ENCODE measurements at regions not wholly inside any gene's neighbourhood (a gene's known extent, or its start where the extent isn't known, plus 50 kb on each side); places are given as distances from the start of the nearest gene placed in this dataset.

- Histone ChIP-seq H3K27ac (no peak overlapping the region), H3K9me3 (peaks cover 0 to 7% (median 0%) of the 10 kb centered on the region in 8 donors), H3K4me1 (peaks cover 0 to 13% (median 3%) of the 10 kb centered on the region in 6 donors), H3K4me3 (no peak overlapping the region), H3K36me3 (no peaks in the 10 kb centered on the region), H3K27me3 (replicated peaks in 1 of 7) (peaks cover 0 to 49% (median 25%) of the 10 kb centered on the region in 7 donors)
- intact Hi-C loops (cut with DNase I; ENCODE audit: low total_unique reads), result no loop called here
- no peak for DNase-seq
- 74 to 86% (median 77%) methylated on average over 1 of the region's 1 CpG for whole genome bisulfite sequencing, 5 donors
- no peak for TF ChIP-seq CTCF (IDR thresholded peaks at IDR 0.05 in 8 of 11, conservative IDR thresholded peaks at IDR 0.05 in 3 of 11)
Observed at GRCh38 chr11:43545610-43546009, 134.9 kb upstream of the HSD17B12 start.

GRCh38 chr11:43546561-43547429, 133.7 kb upstream of the HSD17B12 start:
- intact Hi-C loops (cut with DNase I; ENCODE audit: low total_unique reads), result no loop called here
- H3K4me1 ChIP-seq, result peaks cover 0 to 13% (median 3%) of the 10 kb centered on the region in 6 donors
- DNase-seq, result no peak
- H3K27me3 ChIP-seq (replicated peaks in 1 of 7), result peaks cover 0 to 55% (median 25%) of the 10 kb centered on the region in 7 donors
- no peaks in the 10 kb centered on the region for H3K36me3 ChIP-seq
- H3K27ac ChIP-seq, result no peak overlapping the region
- 46 to 64% (median 53%) methylated on average over 14 to 27 of the region's 27 CpGs for WGBS, 5 donors
- H3K9me3 ChIP-seq, result peaks cover 0 to 7% (median 0%) of the 10 kb centered on the region in 8 donors
- peak overlapping the region in 1 of 8 donors; percentile 47 for H3K4me3 ChIP-seq
- no peak for TF ChIP-seq POLR2AphosphoS5 (IDR thresholded peaks at IDR 0.05)
- TF ChIP-seq CTCF (IDR thresholded peaks at IDR 0.05 in 8 of 11, conservative IDR thresholded peaks at IDR 0.05 in 3 of 11), result no peak
- TF ChIP-seq POLR2A (IDR thresholded peaks at IDR 0.05), result no peak

GRCh38 chr11:43547430-43547831, 133.1 kb upstream of the HSD17B12 start:
- DNase-seq, result no peak
- Histone ChIP-seq H3K9me3 (peaks cover 0 to 7% (median 0%) of the 10 kb centered on the region in 8 donors), H3K4me3 (peak overlapping the region in 2 of 8 donors; percentile 9 to 47), H3K36me3 (no peaks in the 10 kb centered on the region), H3K4me1 (peaks cover 0 to 13% (median 3%) of the 10 kb centered on the region in 6 donors), H3K27me3 (replicated peaks in 1 of 7) (peaks cover 0 to 62% (median 25%) of the 10 kb centered on the region in 7 donors), H3K27ac (no peak overlapping the region)
- TF ChIP-seq POLR2A (IDR thresholded peaks at IDR 0.05), result no peak
- TF ChIP-seq CTCF (IDR thresholded peaks at IDR 0.05 in 8 of 11, conservative IDR thresholded peaks at IDR 0.05 in 3 of 11), result no peak
- TF ChIP-seq POLR2AphosphoS5 (IDR thresholded peaks at IDR 0.05), result no peak
- intact Hi-C loops (cut with DNase I; ENCODE audit: low total_unique reads), result no loop called here
- WGBS, 5 donors, result 5 to 18% (median 7%) methylated on average over 21 to 33 of the region's 33 CpGs; no CpG with 5 or more reads in 1 of the 5 donors

- Histone ChIP-seq H3K27me3 (replicated peaks in 1 of 7) (peaks cover 0 to 67% (median 25%) of the 10 kb centered on the region in 7 donors), H3K4me3 (peak overlapping the region in 2 of 8 donors; percentile 9 to 47), H3K9me3 (peaks cover 0 to 7% (median 0%) of the 10 kb centered on the region in 8 donors), H3K27ac (no peak overlapping the region), H3K4me1 (peaks cover 0 to 13% (median 3%) of the 10 kb centered on the region in 6 donors), H3K36me3 (no peaks in the 10 kb centered on the region)
- no peak for DNase-seq
- 30 to 79% (median 40%) methylated on average over 12 to 51 of the region's 51 CpGs for WGBS, 5 donors
- intact Hi-C loops (cut with DNase I; ENCODE audit: low total_unique reads), result no loop called here
- peak in 2 of 3 donors; percentile 33 to 35 for TF ChIP-seq POLR2AphosphoS5 (IDR thresholded peaks at IDR 0.05)
- TF ChIP-seq POLR2A (IDR thresholded peaks at IDR 0.05), result no peak
Observed at GRCh38 chr11:43547889-43548381, 132.6 kb upstream of the HSD17B12 start.

Data from spleen (tissue), 11 donors.